GM19467 (cell line): ENCODE measurements at regions not wholly inside any gene's neighbourhood (a gene's known extent, or its start where the extent isn't known, plus 50 kb on each side); places are given as distances from the start of the nearest gene placed in this dataset.

Source experiments
- ATAC-seq: cut with Tn5 transposase; IDR thresholded peaks from one replicate; pipeline ENCODE4 v1.9.1; 2021; ENCODE audit warnings: mild to moderate bottlenecking, moderate library complexity; ENCODE audit not compliant: unreplicated experiment

DNA sequence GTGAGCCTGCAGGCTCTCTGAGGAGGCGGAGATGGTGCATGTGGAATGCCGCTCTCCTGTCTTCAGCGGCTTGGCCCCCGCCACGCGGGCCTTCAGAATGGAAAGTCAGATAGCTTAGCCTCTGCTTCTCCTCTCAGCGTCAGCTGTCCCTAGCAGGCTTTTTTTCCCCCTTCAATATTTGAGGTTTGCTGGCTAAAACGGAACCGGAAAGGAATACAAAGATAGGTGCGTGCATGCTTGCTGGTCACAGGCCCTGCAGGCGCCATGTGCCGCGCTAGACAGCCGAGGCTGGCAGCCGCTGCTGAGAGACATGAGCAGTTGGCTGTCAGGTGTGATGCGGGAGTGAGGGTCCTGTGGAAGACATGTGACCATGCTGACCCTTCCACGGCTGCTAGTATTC is 161.2 kb upstream of the COBL start:
- ATAC-seq: no peak

DNA sequence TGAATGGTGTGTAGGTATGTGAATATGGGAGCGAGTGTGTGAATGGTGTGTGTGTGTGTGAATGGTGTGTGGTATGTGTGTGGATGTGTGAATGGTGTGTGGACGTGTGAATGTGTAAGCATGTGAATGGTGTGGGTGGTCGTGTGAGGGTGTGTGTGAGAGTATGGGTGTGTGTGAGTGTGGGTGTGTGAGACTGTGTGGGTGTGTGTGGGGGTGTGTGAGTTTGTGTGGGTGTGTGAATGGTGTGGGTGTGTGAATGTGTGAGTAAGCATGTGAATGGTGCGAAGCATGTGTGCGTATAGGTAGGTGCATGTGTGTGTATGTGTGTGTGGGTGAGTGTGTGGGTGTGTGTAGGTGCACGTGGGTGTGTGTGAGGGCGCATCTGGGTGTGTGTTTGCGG is 160.7 kb upstream of the COBL start:
- ATAC-seq: no peak

DNA sequence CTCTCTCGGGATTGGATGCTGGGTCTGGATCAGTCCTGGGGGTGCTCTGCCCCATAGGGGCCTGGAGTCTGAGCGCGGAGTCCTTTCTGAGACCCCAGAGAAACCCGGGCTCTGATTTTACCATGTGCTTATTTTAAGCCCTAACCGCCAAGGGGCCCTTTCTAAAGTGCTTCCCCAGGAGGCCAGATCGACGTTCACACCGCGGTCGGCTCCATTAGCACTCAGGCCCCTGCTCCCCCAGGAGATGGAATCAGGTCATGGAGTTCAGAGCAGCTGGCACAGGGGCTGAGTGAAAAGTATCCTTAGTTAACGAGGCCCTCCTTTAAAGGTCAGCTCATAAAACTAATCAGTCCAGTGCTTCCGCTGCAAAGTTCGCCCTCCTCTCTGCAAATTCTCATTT is 159.4 kb upstream of the COBL start:
- ATAC-seq: no peak

DNA sequence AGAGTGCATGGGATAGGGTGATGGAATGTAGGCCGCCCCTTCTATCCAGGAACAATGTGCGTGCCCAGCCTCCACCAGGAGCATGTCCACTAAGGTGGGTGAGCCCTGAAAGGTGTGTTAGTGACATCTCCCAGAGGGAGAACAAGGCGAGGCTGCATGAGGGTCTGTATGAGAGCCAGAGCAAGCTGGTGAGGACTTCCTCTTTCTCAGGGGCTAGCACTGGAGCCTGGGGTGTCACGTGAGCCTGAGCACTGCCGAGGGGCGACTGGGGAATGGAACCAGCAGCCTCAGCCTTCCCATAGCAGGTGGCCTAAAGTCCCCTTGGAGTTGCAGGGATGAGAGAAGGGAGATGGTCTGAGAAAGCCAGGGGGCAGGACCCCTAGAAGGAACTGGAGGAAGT is 156.3 kb upstream of the COBL start:
- no peak for ATAC-seq

DNA sequence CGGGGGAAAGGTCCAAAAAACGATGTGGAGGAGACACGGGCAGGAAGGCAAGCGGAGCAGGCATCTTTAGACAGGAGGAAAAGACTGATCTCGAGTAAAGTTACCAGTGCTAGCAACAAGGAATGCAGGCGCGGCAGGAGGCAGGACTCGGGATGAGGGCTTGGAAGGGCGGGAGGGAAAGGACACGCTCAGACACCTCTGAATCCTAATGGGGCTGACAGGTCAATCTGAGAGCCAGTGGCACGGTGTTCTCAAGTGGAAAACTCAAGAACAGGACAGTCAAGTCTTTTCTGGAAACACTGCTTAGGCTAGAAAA is 155.3 kb upstream of the COBL start:
- ATAC-seq: no peak

DNA sequence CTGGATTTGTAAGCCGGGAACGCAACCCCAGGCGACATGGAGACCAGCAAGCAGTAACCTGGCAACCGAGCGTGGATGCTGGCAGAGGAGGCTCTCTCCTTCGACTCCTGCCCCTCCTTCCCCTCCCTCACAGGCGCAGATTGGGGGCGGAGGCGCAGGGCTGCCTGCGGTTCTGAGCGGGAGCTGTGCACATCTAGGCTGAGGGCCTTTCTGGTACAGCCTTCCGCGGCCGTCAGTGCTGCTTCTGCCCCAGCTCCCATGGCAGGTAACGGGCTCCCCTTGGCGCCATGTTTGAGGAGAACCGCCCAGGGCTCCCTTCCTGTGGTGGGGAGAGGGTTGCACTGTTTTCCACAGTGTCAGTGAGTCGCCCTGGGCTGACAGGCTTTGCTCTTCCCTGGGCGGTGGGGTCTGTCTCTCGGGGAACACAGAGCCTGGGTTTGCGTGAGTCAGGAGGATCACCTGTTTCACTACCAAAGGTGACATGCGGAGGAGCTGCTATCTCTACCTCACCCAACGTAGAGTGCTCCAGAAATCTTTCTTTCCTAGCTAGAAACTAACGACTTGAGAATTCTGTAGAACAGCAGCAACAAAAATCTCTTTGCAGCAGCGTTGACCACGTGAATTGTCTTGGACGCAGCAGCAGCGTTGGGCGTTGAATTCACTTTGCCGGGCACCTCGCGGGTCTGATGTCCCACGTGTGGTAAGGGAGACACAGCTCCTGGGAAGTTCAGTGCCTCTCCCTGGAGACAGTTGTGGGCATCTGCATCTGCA is 154.8 kb upstream of the COBL start:
- ATAC-seq: no peak

DNA sequence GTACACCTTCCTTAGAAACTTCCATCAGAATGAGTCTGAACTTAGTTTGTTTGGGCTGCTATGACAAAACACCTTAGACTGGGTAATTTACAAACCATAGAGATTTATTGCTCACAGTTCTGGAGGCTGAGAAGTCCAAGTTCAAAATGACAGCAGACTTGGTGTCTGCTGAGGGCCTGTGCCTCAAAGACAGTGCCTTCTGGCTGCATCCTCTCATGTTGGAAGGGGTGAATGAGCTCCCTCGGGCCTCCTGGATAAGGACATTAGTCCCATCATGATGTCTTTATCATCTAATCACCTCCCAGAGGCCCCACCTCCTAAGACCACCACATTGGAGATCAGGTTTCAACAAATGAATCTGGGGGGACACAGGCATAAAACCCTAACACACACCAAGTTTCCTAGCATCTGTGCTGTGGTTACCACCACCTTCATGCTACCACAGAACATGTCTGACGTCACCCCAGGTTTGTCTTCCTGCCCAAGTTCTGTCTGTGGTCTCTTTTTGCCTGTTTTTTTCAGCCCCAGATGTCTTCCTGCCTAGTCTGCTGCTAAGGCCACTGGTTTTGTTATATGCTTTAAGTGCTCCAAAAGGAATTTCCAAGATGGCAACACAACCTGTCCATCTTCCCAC is 150.9 kb upstream of the COBL start:
- no peak for ATAC-seq

DNA sequence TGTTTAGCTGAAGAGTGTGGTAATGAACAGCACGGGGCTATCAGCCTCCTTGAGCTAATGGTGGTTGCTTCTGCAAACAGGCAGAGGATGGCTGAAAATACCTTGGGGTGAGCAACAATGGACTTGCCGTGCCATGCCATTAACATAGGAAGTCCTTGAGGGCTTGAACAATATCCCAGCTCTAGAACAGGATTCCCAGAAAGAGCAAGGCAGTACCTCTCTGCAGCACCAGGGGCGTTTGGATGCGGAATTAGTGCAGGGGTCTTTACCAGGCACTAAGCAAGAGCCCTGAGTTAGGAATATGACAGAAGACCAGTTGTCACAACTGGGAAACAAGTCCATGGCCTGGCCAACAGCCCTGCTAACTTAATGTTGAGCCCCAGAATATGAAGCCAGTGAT is 143.2 kb upstream of the COBL start:
- ATAC-seq: no peak

DNA sequence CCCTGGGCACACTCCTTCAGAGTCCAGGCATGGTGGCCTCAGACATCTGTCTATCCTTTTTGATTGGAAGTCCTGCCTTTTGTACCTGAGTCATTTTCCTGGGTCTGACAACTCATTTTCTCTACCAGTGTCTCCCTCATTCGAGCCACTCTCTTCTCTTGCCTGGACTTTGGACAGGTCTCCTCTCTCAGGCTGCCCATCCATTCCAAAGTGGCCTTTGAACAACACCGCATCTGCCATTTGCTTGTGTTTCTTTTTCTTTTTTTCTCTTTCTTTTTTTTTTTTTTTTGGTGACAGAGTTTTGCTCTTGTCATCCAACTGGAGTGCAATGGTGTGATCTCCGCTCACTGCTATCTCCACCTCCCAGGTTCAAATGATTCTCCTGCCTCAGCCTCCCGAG is 142.1 kb upstream of the COBL start:
- no peak for ATAC-seq

DNA sequence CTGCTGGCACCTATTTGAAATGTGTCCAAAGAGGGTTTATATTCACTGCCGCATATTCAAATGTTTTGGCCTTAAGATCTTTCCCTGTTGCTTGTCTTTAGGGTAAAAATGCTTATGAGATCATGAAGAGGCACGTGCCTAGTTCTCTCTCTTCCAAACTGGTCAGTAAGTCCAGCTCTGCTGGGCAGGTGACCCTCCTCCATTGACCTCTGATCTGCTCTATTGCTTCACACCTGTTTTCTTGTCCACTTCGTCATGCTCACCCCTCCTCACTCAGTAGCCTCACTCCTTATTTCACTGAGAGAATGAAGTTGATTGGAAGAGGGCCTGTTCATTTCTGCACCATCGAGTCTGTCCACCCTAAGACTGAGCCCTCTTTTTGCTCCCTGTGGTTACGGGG is 140.5 kb upstream of the COBL start:
- ATAC-seq: no peak

DNA sequence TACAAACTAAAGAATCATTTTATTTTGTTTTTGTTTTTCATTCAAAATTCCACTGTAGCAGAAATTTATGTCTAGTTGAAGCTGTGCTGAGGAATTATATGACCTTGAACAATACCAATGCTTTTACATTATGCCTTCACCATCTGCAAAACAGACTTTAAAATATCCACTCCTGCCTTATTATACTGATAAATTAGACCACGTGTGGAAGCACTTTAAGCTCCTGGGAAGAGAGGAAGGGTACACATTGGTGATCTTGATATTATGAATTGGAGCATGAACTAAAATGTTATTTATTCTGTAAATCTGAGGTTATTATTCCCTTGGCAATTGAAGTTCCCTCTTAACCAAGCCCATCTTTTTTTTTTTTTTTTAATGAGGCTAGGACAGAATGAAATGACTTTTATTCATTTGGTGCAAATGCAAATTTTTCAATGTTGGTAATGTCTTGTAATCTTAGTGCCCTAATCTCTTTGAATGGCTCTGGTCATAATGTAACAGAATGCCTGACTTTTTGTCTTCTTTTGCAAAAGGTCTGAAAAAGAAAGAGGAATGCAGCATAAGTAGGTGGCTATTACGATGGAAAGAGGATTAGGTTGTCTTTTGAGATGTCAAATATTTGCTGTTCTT is 139.9 kb upstream of the COBL start:
- ATAC-seq: no peak

DNA sequence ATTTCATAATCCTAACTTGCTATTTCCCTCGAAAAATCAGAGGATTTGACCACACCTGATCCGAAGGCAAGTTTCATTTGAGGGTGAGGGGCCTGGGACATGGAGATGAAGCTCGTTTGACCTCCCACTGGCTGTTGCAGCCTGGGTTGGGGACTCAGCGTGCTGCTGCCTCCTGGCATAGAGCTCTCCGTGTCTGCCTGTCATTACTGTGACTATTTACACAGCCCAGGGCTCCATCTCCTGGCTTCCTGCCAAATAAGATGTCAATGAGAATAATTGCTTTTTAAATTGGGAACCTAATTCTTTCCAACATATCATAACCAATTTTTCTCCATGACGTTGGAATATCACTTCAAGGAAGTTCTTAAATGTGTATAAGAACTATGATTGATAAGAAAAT is 139.3 kb upstream of the COBL start:
- no peak for ATAC-seq

DNA sequence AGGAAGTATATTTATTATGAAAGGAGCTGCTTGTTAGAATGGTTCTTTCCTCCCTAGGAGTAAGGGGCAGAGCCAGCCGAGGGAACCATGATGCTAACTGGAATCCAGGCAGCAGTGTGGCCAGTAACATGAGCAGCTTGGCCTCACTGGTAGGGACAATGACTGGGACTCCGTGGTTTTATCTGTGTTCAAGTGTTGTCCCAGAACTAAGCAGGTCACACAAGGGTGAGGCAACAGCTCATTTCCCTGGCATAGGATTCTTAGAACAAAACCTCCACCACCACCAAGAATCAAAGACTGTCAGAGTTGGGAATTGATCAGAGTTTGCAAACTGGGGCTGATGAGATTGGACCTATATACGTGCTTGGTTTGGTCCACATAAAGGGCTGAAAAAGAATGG is 138.9 kb upstream of the COBL start:
- no peak for ATAC-seq

DNA sequence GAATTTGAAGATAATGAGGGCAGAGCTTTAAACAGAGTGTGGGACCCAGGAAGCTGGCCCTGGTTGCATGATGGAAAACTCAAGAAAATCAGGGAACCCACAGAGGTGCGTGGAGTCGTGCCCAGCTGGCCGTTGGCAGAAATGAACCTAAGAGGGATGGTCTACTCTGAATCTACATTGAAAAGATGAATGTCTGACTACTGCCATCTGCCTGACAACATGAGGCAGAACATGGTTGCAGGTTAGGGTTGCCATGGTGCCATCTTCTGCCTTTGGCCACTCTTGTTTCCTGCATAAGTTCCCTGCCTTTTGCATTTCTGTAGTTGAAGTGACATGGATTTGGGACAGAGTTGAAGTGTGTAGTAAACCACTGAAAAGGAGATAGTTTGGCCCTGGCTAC is 138.5 kb upstream of the COBL start:
- ATAC-seq: no peak

DNA sequence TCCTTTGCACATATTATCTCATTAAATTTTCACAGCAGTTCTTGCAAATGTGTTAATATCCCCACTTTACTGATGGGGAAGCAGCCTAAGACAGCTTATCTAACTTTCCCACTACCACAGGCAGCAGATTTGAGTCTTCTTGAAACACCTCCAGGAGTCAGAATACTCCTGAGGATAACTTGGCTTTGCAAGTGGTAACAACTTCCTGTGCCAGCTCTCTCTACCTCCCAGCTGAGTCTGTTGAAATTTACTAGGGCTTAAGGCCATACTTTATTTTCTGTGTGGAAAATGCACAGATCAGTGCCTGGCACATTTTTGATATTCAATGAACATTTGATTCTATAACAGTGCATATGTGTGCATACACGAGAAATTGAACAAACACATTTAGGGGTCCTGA is 136.1 kb upstream of the COBL start:
- ATAC-seq: no peak

DNA sequence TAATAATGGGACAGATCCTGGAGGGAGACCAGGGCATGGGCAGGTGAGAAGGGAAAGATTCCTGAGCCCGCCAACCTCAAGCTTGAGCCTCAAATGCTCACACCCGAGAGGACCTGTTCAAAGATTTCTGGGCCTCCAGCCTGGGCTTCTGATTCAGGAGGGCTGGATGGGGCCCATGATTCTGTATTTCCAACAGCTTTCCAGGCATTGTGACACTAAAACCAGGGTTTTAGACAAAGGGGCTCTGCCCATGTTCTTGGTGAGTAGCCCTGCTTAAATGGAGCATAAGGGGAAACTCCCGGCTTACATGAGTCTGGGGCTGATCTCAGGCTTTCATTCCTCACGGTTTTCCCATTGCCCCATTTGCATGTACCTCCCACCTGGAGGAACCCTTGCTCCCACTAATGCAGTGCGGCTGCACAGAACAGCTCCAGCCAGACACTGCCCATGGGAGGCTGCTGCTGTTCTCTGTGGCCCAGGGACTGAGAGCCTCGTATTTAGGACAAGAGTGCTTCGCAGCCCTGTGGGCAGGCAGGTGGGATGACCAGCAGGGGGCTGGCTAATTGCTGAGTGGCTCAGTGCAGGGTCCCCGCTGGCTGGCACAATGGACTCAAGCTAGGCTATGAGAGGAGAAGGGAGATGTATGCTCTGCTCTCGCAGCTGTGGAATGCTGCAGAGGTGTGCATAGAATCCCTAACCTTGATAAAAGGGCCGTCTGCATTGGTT is 135.3 kb upstream of the COBL start:
- ATAC-seq: no peak

DNA sequence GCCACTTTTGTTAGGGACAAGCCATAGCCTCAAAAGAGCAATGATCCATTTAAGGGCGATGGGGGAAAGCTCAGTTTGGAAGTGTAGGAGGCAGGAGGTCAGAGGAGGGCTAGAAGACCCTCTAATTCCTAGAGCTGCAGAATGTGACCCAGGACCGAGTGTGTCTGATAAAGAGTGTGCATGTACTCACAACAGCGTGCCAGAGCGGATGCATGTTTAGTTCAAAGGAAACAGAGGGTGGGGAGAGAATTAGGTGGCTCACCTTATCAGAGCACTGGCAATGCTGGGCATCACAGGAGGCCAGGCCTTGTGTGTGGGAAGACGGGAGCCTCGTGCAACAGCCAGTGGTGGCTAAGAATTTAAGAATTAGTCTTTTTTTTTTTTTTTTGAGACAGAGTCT is 133.9 kb upstream of the COBL start:
- no peak for ATAC-seq

DNA sequence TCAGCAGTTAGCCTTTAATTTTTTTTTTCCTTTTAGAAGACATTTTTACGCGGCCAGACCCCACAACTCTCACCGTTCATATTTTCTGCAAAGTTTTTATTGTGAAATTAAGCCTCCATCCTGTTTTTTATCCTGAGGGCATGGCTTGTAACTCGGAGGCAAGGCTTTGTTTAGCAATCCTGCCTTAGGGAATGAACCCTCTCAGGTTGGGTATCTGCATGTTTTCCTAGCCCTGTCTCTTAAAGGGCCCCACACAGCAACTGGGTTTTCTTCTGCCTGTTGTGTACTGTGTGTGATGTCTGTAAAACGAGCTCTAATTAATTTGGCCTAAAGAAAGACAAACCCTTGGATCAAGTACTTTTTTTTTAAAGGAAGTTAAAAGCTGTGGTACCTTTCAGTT is 130.2 kb upstream of the COBL start:
- ATAC-seq: no peak

DNA sequence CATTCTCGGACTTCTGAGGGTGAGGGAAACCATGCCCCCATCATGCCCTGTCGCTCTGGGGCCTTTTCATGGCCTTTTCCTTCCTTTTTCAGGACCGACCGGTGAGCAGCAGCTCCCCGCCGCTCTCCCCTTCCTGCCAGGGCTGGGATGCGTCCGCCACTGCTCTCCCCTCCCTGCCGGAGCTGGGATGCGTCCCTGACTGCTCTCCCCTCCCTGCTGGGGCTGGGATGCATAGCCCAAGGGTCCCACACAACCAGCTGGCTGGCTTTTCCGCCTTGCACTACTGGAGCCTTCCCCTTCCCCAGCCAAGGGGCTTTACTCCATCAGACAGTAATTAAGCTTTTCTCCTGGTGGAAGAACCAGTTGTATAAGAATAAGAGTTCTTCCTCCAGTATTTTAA is 129.7 kb upstream of the COBL start:
- no peak for ATAC-seq

DNA sequence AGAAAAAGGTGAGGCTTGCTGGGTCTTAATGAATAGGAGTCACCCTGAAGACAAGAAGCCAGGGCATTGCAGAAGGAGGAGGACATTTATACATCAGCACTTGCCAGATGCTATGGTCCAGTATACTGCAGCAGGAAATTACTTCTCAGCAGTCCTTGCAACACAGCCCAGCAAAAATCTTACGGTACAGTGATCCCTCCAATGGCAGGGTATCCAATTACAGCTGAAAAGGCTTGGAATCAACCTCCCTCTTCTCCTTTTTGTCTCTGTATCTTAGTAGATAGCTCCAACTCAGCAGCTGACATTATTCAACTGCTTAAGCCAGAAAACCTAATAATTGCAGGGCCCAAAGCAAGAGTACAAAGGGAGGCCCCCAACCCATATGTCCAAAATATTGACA is 128.3 kb upstream of the COBL start:
- ATAC-seq: no peak

DNA sequence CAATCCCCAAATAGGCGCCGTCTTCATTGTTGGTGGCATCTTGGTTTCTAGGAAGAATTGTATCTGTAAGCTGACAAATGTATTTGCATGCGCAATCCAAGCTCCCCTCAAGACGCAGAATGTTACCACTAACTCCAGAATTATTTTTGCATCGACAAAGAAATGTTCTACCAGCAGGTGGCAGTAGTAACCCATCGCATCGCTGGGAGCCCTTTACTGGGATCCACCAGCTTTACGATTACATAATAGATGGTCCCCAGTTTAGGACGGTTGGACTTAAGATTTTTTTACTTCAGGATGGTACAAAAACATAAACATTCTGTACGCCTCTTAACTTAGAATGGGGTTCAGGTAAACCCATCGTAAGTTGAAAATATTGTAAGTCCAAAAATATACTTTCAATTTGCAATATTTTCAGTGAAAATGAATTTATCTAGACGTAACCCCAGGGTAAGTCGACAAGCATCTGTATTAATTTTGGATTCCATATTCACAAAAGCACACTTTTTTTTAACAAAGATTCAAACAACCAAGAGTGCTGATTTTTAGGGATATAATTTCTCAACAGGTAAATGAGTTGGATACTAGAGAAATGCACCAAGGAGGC is 114.0 kb upstream of the COBL start:
- ATAC-seq: no peak
